Activated CD4-positive, alpha-beta T cell treated with anti-CD3 and anti-CD28 coated beads, Interleukin-2, amount 10 ng/mL, durations not matched to agents 24 days and 14 days (primary cell): ENCODE measurements at regions not wholly inside any gene's neighbourhood (a gene's known extent, or its start where the extent isn't known, plus 50 kb on each side); places are given as distances from the start of the nearest gene placed in this dataset.

Source experiments
- DNase-seq: peaks from one replicate; pipeline ENCODE4 v3.0.0; 2022
- H3K27ac Mint-ChIP-seq: one replicate; pipeline ENCODE4 v1.8.0; 2022; ENCODE audit warnings: mild to moderate bottlenecking, mixed read lengths
- H3K27me3 Mint-ChIP-seq: one replicate; pipeline ENCODE4 v1.8.0; 2022; ENCODE audit warnings: mixed read lengths
- H3K36me3 Mint-ChIP-seq: one replicate; pipeline ENCODE4 v1.8.0; 2022; ENCODE audit warnings: low read depth, mild to moderate bottlenecking, mixed read lengths
- H3K4me1 Mint-ChIP-seq: one replicate; pipeline ENCODE4 v1.8.0; 2021; ENCODE audit warnings: mixed read lengths
- H3K4me3 Mint-ChIP-seq: one replicate; pipeline ENCODE4 v1.8.0; 2022; ENCODE audit warnings: mild to moderate bottlenecking, moderate library complexity, mixed read lengths
- H3K9me3 Mint-ChIP-seq: one replicate; pipeline ENCODE4 v1.8.0; 2021; ENCODE audit warnings: mixed read lengths
- intact Hi-C: fragments of 100-400 bp; cut with micrococcal nuclease; formaldehyde crosslinking; loops from one replicate; pipeline ENCODE4 v1.15.1; 2023

GRCh38 chr19:30626626-30626966, 254.4 kb downstream of the ZNF536 start:
- no peak for DNase-seq
- Mint-ChIP-seq H3K27me3 (no peaks in the 10 kb centered on the region), H3K27ac (no peak overlapping the region), H3K9me3 (no peaks in the 10 kb centered on the region), H3K4me1 (no peaks in the 10 kb centered on the region), H3K4me3 (no peak overlapping the region), H3K36me3 (no peaks in the 10 kb centered on the region)
- intact Hi-C loops: no loop called here

- intact Hi-C loops: no loop called here
- DNase-seq: no peak
- Mint-ChIP-seq H3K27ac (no peak overlapping the region), H3K9me3 (no peaks in the 10 kb centered on the region), H3K4me1 (no peaks in the 10 kb centered on the region), H3K4me3 (no peak overlapping the region), H3K36me3 (no peaks in the 10 kb centered on the region), H3K27me3 (no peaks in the 10 kb centered on the region)
Measured at GRCh38 chr19:30625947-30626625, 253.9 kb downstream of the ZNF536 start.

GRCh38 chr19:30622276-30622675, 250.1 kb downstream of the ZNF536 start:
- intact Hi-C loops: no loop called here
- H3K4me3 Mint-ChIP-seq: no peak overlapping the region
- H3K27ac Mint-ChIP-seq: no peak overlapping the region
- H3K27me3 Mint-ChIP-seq: no peaks in the 10 kb centered on the region
- H3K36me3 Mint-ChIP-seq: no peaks in the 10 kb centered on the region
- DNase-seq: no peak
- no peaks in the 10 kb centered on the region for H3K4me1 Mint-ChIP-seq
- no peaks in the 10 kb centered on the region for H3K9me3 Mint-ChIP-seq

GRCh38 chr19:30621326-30621920, 249.2 kb downstream of the ZNF536 start:
- Mint-ChIP-seq H3K27me3 (no peaks in the 10 kb centered on the region), H3K4me3 (no peak overlapping the region), H3K36me3 (no peaks in the 10 kb centered on the region), H3K4me1 (no peaks in the 10 kb centered on the region), H3K27ac (no peak overlapping the region), H3K9me3 (no peaks in the 10 kb centered on the region)
- DNase-seq: no peak
- intact Hi-C loops: no loop called here

GRCh38 chr19:30620354-30620753, 248.2 kb downstream of the ZNF536 start:
- Mint-ChIP-seq H3K9me3 (no peaks in the 10 kb centered on the region), H3K4me3 (no peak overlapping the region), H3K27me3 (no peaks in the 10 kb centered on the region), H3K36me3 (no peaks in the 10 kb centered on the region), H3K27ac (no peak overlapping the region), H3K4me1 (no peaks in the 10 kb centered on the region)
- DNase-seq: no peak
- intact Hi-C loops: no loop called here

- Mint-ChIP-seq H3K9me3 (no peaks in the 10 kb centered on the region), H3K4me1 (no peaks in the 10 kb centered on the region), H3K36me3 (no peaks in the 10 kb centered on the region), H3K4me3 (no peak overlapping the region), H3K27me3 (no peaks in the 10 kb centered on the region), H3K27ac (no peak overlapping the region)
- intact Hi-C loops: no loop called here
- DNase-seq: no peak
Measured at GRCh38 chr19:30609656-30610270, 237.6 kb downstream of the ZNF536 start.

GRCh38 chr19:30608471-30608870, 236.3 kb downstream of the ZNF536 start:
- no peaks in the 10 kb centered on the region for H3K9me3 Mint-ChIP-seq
- H3K27ac Mint-ChIP-seq: no peak overlapping the region
- DNase-seq: no peak
- intact Hi-C loops: no loop called here
- H3K27me3 Mint-ChIP-seq: no peaks in the 10 kb centered on the region
- no peaks in the 10 kb centered on the region for H3K4me1 Mint-ChIP-seq
- no peaks in the 10 kb centered on the region for H3K36me3 Mint-ChIP-seq
- H3K4me3 Mint-ChIP-seq: no peak overlapping the region
